Prostate gland (tissue), 2 donors: ENCODE measurements at regions not wholly inside any gene's neighbourhood (a gene's known extent, or its start where the extent isn't known, plus 50 kb on each side); places are given as distances from the start of the nearest gene placed in this dataset.

Experiments
- CTCF ChIP-seq, 4 experiments: fragments of 200-600 bp in 2 of 4; fragments of 450-650 bp in 2 of 4; sonication (generic) in 2 of 4; IDR thresholded peaks; 1 replicate in 3 of 4; 2 replicates in 1 of 4; pipeline ENCODE4 v1.5.1; 2016 to 2019; ENCODE audit warnings: antibody characterized with exemption in 4 of 4, mild to moderate bottlenecking in 2 of 4, moderate library complexity in 2 of 4
- POLR2A ChIP-seq: fragments of 450-650 bp; IDR thresholded peaks from one replicate; pipeline ENCODE4 v1.6.1; 2016; ENCODE audit warnings: antibody characterized with exemption, mild to moderate bottlenecking
- POLR2AphosphoS5 ChIP-seq: sonication (generic); formaldehyde crosslinking; IDR thresholded peaks from one replicate; pipeline ENCODE4 v1.6.1; 2017; ENCODE audit warnings: antibody characterized with exemption

- TF ChIP-seq CTCF (IDR thresholded peaks at IDR 0.05) (no peak), POLR2A (no peak), POLR2AphosphoS5 (no peak)
Measured at GRCh38 chr2:166764702-166765101, 123.6 kb upstream of the XIRP2 start.
